Upper lobe of left lung (tissue), 6 donors: ENCODE measurements at regions not wholly inside any gene's neighbourhood (a gene's known extent, or its start where the extent isn't known, plus 50 kb on each side); places are given as distances from the start of the nearest gene placed in this dataset.
"Not testable (repeated sequence)": the region's sequence is repeated elsewhere in the genome, so short reads cannot be mapped to it uniquely, and the experiment has no call there.

Source experiments
- ATAC-seq, 2 donors: fragments of 200-7000 bp; cut with Tn5 transposase; one replicate each; pipeline ENCODE4 v1.9.1; 2022; ENCODE audit warnings: mild to moderate bottlenecking in 2 of 2, moderate library complexity in 2 of 2; ENCODE audit not compliant: low FRiP score in 2 of 2
- DNase-seq, 2 donors: peaks; one replicate each; pipeline ENCODE4 v3.0.0-alpha.2; 2019 to 2020
- H3K27ac ChIP-seq, 4 donors: fragments of 200-600 bp; sonication (generic); one replicate each; pipeline ENCODE4 v1.5.1; 2016 to 2019
- H3K27me3 ChIP-seq, 4 donors: fragments of 200-600 bp; sonication (generic); one replicate each; pipeline ENCODE4 v1.5.1; 2017 to 2019
- H3K36me3 ChIP-seq, 4 donors: fragments of 200-600 bp; sonication (generic); one replicate each; pipeline ENCODE4 v1.5.1; 2016 to 2019
- H3K4me1 ChIP-seq, 4 donors: fragments of 200-600 bp; sonication (generic); one replicate each; pipeline ENCODE4 v1.5.1; 2018 to 2019
- H3K4me3 ChIP-seq, 4 donors: fragments of 200-600 bp; sonication (generic); one replicate each; pipeline ENCODE4 v1.5.1; 2017 to 2019; ENCODE audit warnings: mild to moderate bottlenecking in 2 of 4, moderate library complexity in 1 of 4
- H3K9me3 ChIP-seq, 4 donors: fragments of 200-600 bp; sonication (generic); one replicate each; pipeline ENCODE4 v1.5.1; 2018 to 2019
- EP300 ChIP-seq, 4 donors: sonication (generic); formaldehyde crosslinking; IDR thresholded peaks; one replicate each; pipeline ENCODE4 v1.5.1; 2017; ENCODE audit warnings: antibody characterized with exemption in 4 of 4, control low read depth in 2 of 4
- POLR2A ChIP-seq, 4 donors: fragments of 450-650 bp; IDR thresholded peaks; one replicate each; pipeline ENCODE4 v1.5.1; 2016 to 2017; ENCODE audit warnings: antibody characterized with exemption in 4 of 4, mild to moderate bottlenecking in 2 of 4
- POLR2AphosphoS5 ChIP-seq, 2 donors: sonication (generic); formaldehyde crosslinking; IDR thresholded peaks; one replicate each; pipeline ENCODE4 v1.5.1; 2017; ENCODE audit warnings: antibody characterized with exemption in 2 of 2
- WGBS, 2 donors: methylation state at CpG; one replicate each; pipeline ENCODE4 v1.1.5; 2017 to 2018; 5-methylcytosine and 5-hydroxymethylcytosine counted together
- TF ChIP-seq, protein P1 (sequence below), 6 experiments: fragments of 450-650 bp in 4 of 6; fragments of 200-600 bp in 2 of 6; sonication (generic) in 2 of 6; IDR thresholded peaks; one replicate each; pipeline ENCODE4 v1.5.1; 2016 to 2019; ENCODE audit warnings: antibody characterized with exemption in 6 of 6
- donor health status: DM: no; HTN: no; CAD: no; lungs with moderate emphysema.
- donor health status: DM: no; HTN: yes; CAD: no; lungs with severe emphysema.

- Histone ChIP-seq H3K4me3 (no peak overlapping the region), H3K27me3 (no peaks in the 10 kb centered on the region), H3K9me3 (no peaks in the 10 kb centered on the region), H3K36me3 (no peaks in the 10 kb centered on the region), H3K4me1 (no peaks in the 10 kb centered on the region), H3K27ac (no peak overlapping the region)
- DNase-seq (no peak), ATAC-seq (no peak)
- no peak for TF ChIP-seq POLR2AphosphoS5 (IDR thresholded peaks at IDR 0.05)
Measured at GRCh38 chr4:179372746-179373145, 1930.5 kb upstream of the AGA start.

DNA sequence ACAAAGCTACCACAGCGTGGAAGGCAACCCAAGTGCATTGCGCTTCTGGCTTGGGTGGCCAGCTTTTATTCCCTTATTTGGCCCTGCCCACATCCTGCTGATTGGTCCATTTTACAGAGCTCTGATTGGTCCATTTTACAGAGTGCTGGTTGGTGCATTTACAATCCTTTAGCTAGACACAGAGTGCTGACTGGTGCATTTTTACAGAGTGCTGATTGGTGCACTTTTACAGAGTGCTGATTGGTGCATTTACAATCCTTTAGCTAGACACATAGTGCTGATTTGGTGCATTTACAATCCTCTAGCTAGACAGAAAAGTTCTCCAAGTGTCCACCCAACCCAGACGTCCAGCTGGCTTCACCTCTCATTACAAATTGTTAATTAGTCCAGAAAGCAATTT lies 1936.6 kb upstream of the AGA start:
- ATAC-seq, H3K27ac ChIP-seq: not testable (repeated sequence)

GRCh38 chr4:179392787-179393186 lies 1950.5 kb upstream of the AGA start:
- H3K4me3 ChIP-seq, result no peak overlapping the region
- 91 to 92% methylated on average over 4 of the region's 4 CpGs for WGBS, 2 donors
- H3K36me3 ChIP-seq, result no peaks in the 10 kb centered on the region
- H3K4me1 ChIP-seq, result no peaks in the 10 kb centered on the region
- DNase-seq, result no peak
- TF ChIP-seq, protein P1, sequence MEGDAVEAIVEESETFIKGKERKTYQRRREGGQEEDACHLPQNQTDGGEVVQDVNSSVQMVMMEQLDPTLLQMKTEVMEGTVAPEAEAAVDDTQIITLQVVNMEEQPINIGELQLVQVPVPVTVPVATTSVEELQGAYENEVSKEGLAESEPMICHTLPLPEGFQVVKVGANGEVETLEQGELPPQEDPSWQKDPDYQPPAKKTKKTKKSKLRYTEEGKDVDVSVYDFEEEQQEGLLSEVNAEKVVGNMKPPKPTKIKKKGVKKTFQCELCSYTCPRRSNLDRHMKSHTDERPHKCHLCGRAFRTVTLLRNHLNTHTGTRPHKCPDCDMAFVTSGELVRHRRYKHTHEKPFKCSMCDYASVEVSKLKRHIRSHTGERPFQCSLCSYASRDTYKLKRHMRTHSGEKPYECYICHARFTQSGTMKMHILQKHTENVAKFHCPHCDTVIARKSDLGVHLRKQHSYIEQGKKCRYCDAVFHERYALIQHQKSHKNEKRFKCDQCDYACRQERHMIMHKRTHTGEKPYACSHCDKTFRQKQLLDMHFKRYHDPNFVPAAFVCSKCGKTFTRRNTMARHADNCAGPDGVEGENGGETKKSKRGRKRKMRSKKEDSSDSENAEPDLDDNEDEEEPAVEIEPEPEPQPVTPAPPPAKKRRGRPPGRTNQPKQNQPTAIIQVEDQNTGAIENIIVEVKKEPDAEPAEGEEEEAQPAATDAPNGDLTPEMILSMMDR (IDR thresholded peaks at IDR 0.05), result no peak
- TF ChIP-seq POLR2AphosphoS5 (IDR thresholded peaks at IDR 0.05), result no peak
- TF ChIP-seq EP300 (IDR thresholded peaks at IDR 0.05), result no peak
- no peak for TF ChIP-seq POLR2A (IDR thresholded peaks at IDR 0.05)
- no peak overlapping the region for H3K27ac ChIP-seq
- no peaks in the 10 kb centered on the region for H3K27me3 ChIP-seq
- ATAC-seq, result no peak
- no peaks in the 10 kb centered on the region for H3K9me3 ChIP-seq

More for the DNA sequence above, 1936.6 kb upstream of the AGA start:
- H3K9me3 ChIP-seq, H3K4me1 ChIP-seq, H3K27me3 ChIP-seq, H3K36me3 ChIP-seq, DNase-seq, H3K4me3 ChIP-seq: not testable (repeated sequence)
- 90 to 94% methylated on average over 3 of the region's 3 CpGs for WGBS, 2 donors

- H3K9me3 ChIP-seq, result no peaks in the 10 kb centered on the region
- no peak overlapping the region for H3K27ac ChIP-seq
- H3K27me3 ChIP-seq, result no peaks in the 10 kb centered on the region
- ATAC-seq, result peak in 1 of 2 donors; percentile 16
- H3K36me3 ChIP-seq, result no peaks in the 10 kb centered on the region
- no peak for DNase-seq
- 40 to 48% methylated on average over 5 of the region's 5 CpGs for WGBS, 2 donors
- TF ChIP-seq POLR2A (IDR thresholded peaks at IDR 0.05) (no peak), EP300 (IDR thresholded peaks at IDR 0.05) (no peak), POLR2AphosphoS5 (IDR thresholded peaks at IDR 0.05) (no peak)
- TF ChIP-seq, protein P1 (IDR thresholded peaks at IDR 0.05), result no peak
- H3K4me1 ChIP-seq, result no peaks in the 10 kb centered on the region
- H3K4me3 ChIP-seq, result no peak overlapping the region
Measured at GRCh38 chr4:179398414-179398813, 1956.2 kb upstream of the AGA start.

GRCh38 chr4:179399054-179399782 lies 1957.0 kb upstream of the AGA start:
- Histone ChIP-seq H3K27ac (no peak overlapping the region), H3K4me3 (no peak overlapping the region), H3K9me3 (no peaks in the 10 kb centered on the region), H3K27me3 (no peaks in the 10 kb centered on the region), H3K4me1 (no peaks in the 10 kb centered on the region), H3K36me3 (no peaks in the 10 kb centered on the region)
- TF ChIP-seq EP300 (IDR thresholded peaks at IDR 0.05), result no peak
- TF ChIP-seq POLR2AphosphoS5 (IDR thresholded peaks at IDR 0.05), result no peak
- TF ChIP-seq, protein P1 (IDR thresholded peaks at IDR 0.05), result no peak
- TF ChIP-seq POLR2A (IDR thresholded peaks at IDR 0.05), result no peak
- ATAC-seq (no peak), DNase-seq (no peak)
